Mesothelial cell of epicardium (in vitro differentiated cells): ENCODE measurements at regions not wholly inside any gene's neighbourhood (a gene's known extent, or its start where the extent isn't known, plus 50 kb on each side); places are given as distances from the start of the nearest gene placed in this dataset.

Experiments
- DNase-seq, 2 experiments: peaks; one replicate each; pipeline ENCODE4 v3.0.0; 2021; ENCODE audit warnings: low spot score in 2 of 2; ENCODE audit not compliant: unreplicated experiment in 2 of 2
- H3K27ac Mint-ChIP-seq: 2 replicates; pipeline ENCODE4 v1.8.0; 2021; ENCODE audit warnings: mixed read lengths
- H3K27me3 Mint-ChIP-seq: 2 replicates; pipeline ENCODE4 v1.8.0; 2021; ENCODE audit warnings: low read depth, mixed read lengths
- H3K36me3 Mint-ChIP-seq: 2 replicates; pipeline ENCODE4 v1.8.0; 2021; ENCODE audit warnings: mixed read lengths
- H3K4me1 Mint-ChIP-seq: 2 replicates; pipeline ENCODE4 v1.8.0; 2021; ENCODE audit warnings: mixed read lengths
- H3K4me3 Mint-ChIP-seq: 2 replicates; pipeline ENCODE4 v1.8.0; 2021; ENCODE audit warnings: mild to moderate bottlenecking, moderate library complexity, mixed read lengths
- H3K9me3 Mint-ChIP-seq: 2 replicates; pipeline ENCODE4 v1.8.0; 2021; ENCODE audit warnings: mixed read lengths
- CTCF ChIP-seq: fragments of 200-600 bp; sonication (generic); IDR thresholded peaks from one replicate; pipeline ENCODE4 v1.5.0; 2021; ENCODE audit warnings: antibody characterized with exemption; ENCODE audit not compliant: unreplicated experiment

GRCh38 chr22:49080631-49081030, 747.0 kb downstream of the BRD1 start:
- Mint-ChIP-seq H3K9me3 (no peaks in the 10 kb centered on the region), H3K36me3 (no peaks in the 10 kb centered on the region), H3K4me3 (no peak overlapping the region), H3K4me1 (no peaks in the 10 kb centered on the region), H3K27me3 (peaks cover 30% of the 10 kb centered on the region), H3K27ac (no peak overlapping the region)
- no peak for TF ChIP-seq CTCF
- no peak for DNase-seq

GRCh38 chr22:49079743-49080500, 747.8 kb downstream of the BRD1 start:
- Mint-ChIP-seq H3K9me3 (no peaks in the 10 kb centered on the region), H3K27me3 (peaks cover 34% of the 10 kb centered on the region), H3K4me3 (no peak overlapping the region), H3K4me1 (no peaks in the 10 kb centered on the region), H3K36me3 (no peaks in the 10 kb centered on the region), H3K27ac (no peak overlapping the region)
- DNase-seq: no peak
- TF ChIP-seq CTCF: no peak

- no peaks in the 10 kb centered on the region for H3K36me3 Mint-ChIP-seq
- no peaks in the 10 kb centered on the region for H3K4me1 Mint-ChIP-seq
- no peaks in the 10 kb centered on the region for H3K9me3 Mint-ChIP-seq
- DNase-seq: no peak
- no peak for TF ChIP-seq CTCF
- H3K27me3 Mint-ChIP-seq: peaks cover 32% of the 10 kb centered on the region
- H3K4me3 Mint-ChIP-seq: no peak overlapping the region
- H3K27ac Mint-ChIP-seq: no peak overlapping the region
Observed at GRCh38 chr22:49079027-49079725, 748.5 kb downstream of the BRD1 start.

- DNase-seq: no peak
Observed at GRCh38 chr22:49078076-49078710, 749.5 kb downstream of the BRD1 start.

GRCh38 chr22:49077586-49077985, 750.1 kb downstream of the BRD1 start:
- H3K4me3 Mint-ChIP-seq: no peak overlapping the region
- no peaks in the 10 kb centered on the region for H3K9me3 Mint-ChIP-seq
- no peaks in the 10 kb centered on the region for H3K4me1 Mint-ChIP-seq
- no peak overlapping the region for H3K27ac Mint-ChIP-seq
- no peak for DNase-seq
- H3K27me3 Mint-ChIP-seq: peaks cover 31% of the 10 kb centered on the region
- H3K36me3 Mint-ChIP-seq: no peaks in the 10 kb centered on the region
- TF ChIP-seq CTCF: no peak

More at GRCh38 chr22:49078076-49078710, 749.5 kb downstream of the BRD1 start:
- H3K36me3 Mint-ChIP-seq: no peaks in the 10 kb centered on the region
- no peaks in the 10 kb centered on the region for H3K4me1 Mint-ChIP-seq
- no peak overlapping the region for H3K27ac Mint-ChIP-seq
- H3K27me3 Mint-ChIP-seq: peaks cover 29% of the 10 kb centered on the region
- no peaks in the 10 kb centered on the region for H3K9me3 Mint-ChIP-seq
- H3K4me3 Mint-ChIP-seq: no peak overlapping the region
- TF ChIP-seq CTCF: no peak
